H9 (cell line): ENCODE measurements at regions not wholly inside any gene's neighbourhood (a gene's known extent, or its start where the extent isn't known, plus 50 kb on each side); places are given as distances from the start of the nearest gene placed in this dataset.

Experiments used
- DNase-seq: peaks from one replicate; pipeline ENCODE4 v3.0.0-alpha.2; 2017
- H2AFZ ChIP-seq: one replicate; pipeline ENCODE4 v1.6.1; 2013; ENCODE audit warnings: mild to moderate bottlenecking, low read length, control low read depth, moderate library complexity
- H2AK5ac ChIP-seq: 2 replicates; pipeline ENCODE4 v1.6.1; 2013; ENCODE audit warnings: low read length, control low read depth, mixed read lengths; ENCODE audit not compliant: insufficient read length
- H2BK120ac ChIP-seq: one replicate; pipeline ENCODE4 v1.6.1; 2013; ENCODE audit warnings: low read depth, mild to moderate bottlenecking, low read length, control low read depth, inconsistent platforms; ENCODE audit not compliant: poor library complexity, severe bottlenecking
- H2BK12ac ChIP-seq: 2 replicates; pipeline ENCODE4 v1.6.1; 2013; ENCODE audit warnings: low read length, control low read depth, mixed read lengths, low read depth; ENCODE audit not compliant: insufficient read length
- H2BK15ac ChIP-seq: 2 replicates; pipeline ENCODE4 v1.6.1; 2013; ENCODE audit warnings: low read depth, low read length, control low read depth
- H2BK20ac ChIP-seq: one replicate; pipeline ENCODE4 v1.6.1; 2013; ENCODE audit warnings: low read depth, mild to moderate bottlenecking, low read length, control low read depth, inconsistent platforms; ENCODE audit not compliant: poor library complexity, severe bottlenecking
- H2BK5ac ChIP-seq: 2 replicates; pipeline ENCODE4 v1.6.1; 2013; ENCODE audit warnings: low read length, control low read depth, mixed read lengths; ENCODE audit not compliant: insufficient read length
- H3K14ac ChIP-seq: 2 replicates; pipeline ENCODE4 v1.6.1; 2013; ENCODE audit warnings: low read length, control low read depth; ENCODE audit not compliant: insufficient read depth
- H3K18ac ChIP-seq: 2 replicates; pipeline ENCODE4 v1.6.1; 2013; ENCODE audit warnings: low read depth, mild to moderate bottlenecking, mixed read lengths, low read length, control low read depth; ENCODE audit not compliant: insufficient read length
- H3K23ac ChIP-seq: 2 replicates; pipeline ENCODE4 v1.6.1; 2013; ENCODE audit warnings: low read length, control low read depth, mixed read lengths, low read depth; ENCODE audit not compliant: insufficient read length
- H3K23me2 ChIP-seq: 2 replicates; pipeline ENCODE4 v1.6.1; 2013; ENCODE audit warnings: low read depth, mild to moderate bottlenecking, mixed read lengths, low read length, control low read depth; ENCODE audit not compliant: insufficient read length, poor library complexity, severe bottlenecking
- H3K27ac ChIP-seq: 2 replicates; pipeline ENCODE4 v1.5.1; 2013; ENCODE audit warnings: low read length, control low read depth, mixed read lengths, low read depth; ENCODE audit not compliant: insufficient read length
- H3K27me3 ChIP-seq: 2 replicates; pipeline ENCODE4 v1.6.1; 2013; ENCODE audit warnings: low read length, control low read depth, inconsistent platforms; ENCODE audit not compliant: insufficient read depth
- H3K4ac ChIP-seq: 2 replicates; pipeline ENCODE4 v1.6.1; 2013; ENCODE audit warnings: low read depth, mild to moderate bottlenecking, control low read depth, inconsistent platforms, low read length, moderate library complexity
- H3K4me1 ChIP-seq: 2 replicates; pipeline ENCODE4 v1.6.1; 2013; ENCODE audit warnings: low read length, control low read depth, inconsistent platforms; ENCODE audit not compliant: insufficient read depth
- H3K4me2 ChIP-seq: 2 replicates; pipeline ENCODE4 v1.6.1; 2013; ENCODE audit warnings: low read length, control low read depth, mixed read lengths; ENCODE audit not compliant: insufficient read length, insufficient read depth
- H3K56ac ChIP-seq: 2 replicates; pipeline ENCODE4 v1.6.1; 2013; ENCODE audit warnings: low read depth, mild to moderate bottlenecking, mixed read lengths, low read length, control low read depth; ENCODE audit not compliant: insufficient read length
- H3K79me1 ChIP-seq: 2 replicates; pipeline ENCODE4 v1.6.1; 2013; ENCODE audit warnings: low read depth, mild to moderate bottlenecking, moderate library complexity, low read length, control low read depth, inconsistent platforms; ENCODE audit not compliant: insufficient read depth, poor library complexity, severe bottlenecking
- H3K79me2 ChIP-seq: 2 replicates; pipeline ENCODE4 v1.6.1; 2013; ENCODE audit warnings: low read length, control low read depth, inconsistent platforms; ENCODE audit not compliant: insufficient read depth
- H3K9ac ChIP-seq: 2 replicates; pipeline ENCODE4 v1.6.1; 2013; ENCODE audit warnings: low read length, control low read depth, mixed read lengths; ENCODE audit not compliant: insufficient read length; ENCODE audit errors: extremely low read depth
- H3K9me3 ChIP-seq: one replicate; pipeline ENCODE4 v1.6.1; 2013; ENCODE audit warnings: low read depth, low read length, inconsistent platforms; ENCODE audit not compliant: control insufficient read depth
- H3T11ph ChIP-seq: one replicate; pipeline ENCODE4 v1.6.1; 2013; ENCODE audit warnings: mild to moderate bottlenecking, low read length, control low read depth, inconsistent platforms
- H4K20me1 ChIP-seq: one replicate; pipeline ENCODE4 v1.6.1; 2013; ENCODE audit not compliant: control insufficient read depth, insufficient read length, insufficient read depth
- H4K5ac ChIP-seq: 2 replicates; pipeline ENCODE4 v1.6.1; 2013; ENCODE audit warnings: low read depth, mild to moderate bottlenecking, mixed read lengths, low read length, control low read depth; ENCODE audit not compliant: insufficient read length
- H4K8ac ChIP-seq: replicated peaks from 2 replicates; pipeline ENCODE4 v1.6.1; 2013; ENCODE audit warnings: low read length, control low read depth, mixed read lengths, low read depth; ENCODE audit not compliant: insufficient read length
- H4K91ac ChIP-seq: 2 replicates; pipeline ENCODE4 v1.6.1; 2013; ENCODE audit warnings: low read depth, mild to moderate bottlenecking, moderate library complexity, mixed read lengths, low read length, control low read depth; ENCODE audit not compliant: insufficient read length
- H3K27ac Mint-ChIP-seq, 3 experiments: 2 replicates in 2 of 3; 3 replicates in 1 of 3; pipeline ENCODE4 v1.8.0; 2020 to 2021; ENCODE audit warnings: mixed read lengths in 3 of 3, mild to moderate bottlenecking in 1 of 3, moderate library complexity in 1 of 3
- H3K27me3 Mint-ChIP-seq: 2 replicates; pipeline ENCODE4 v1.8.0; 2021; ENCODE audit warnings: low read depth, mild to moderate bottlenecking, moderate library complexity, mixed read lengths
- H3K36me3 Mint-ChIP-seq, 3 experiments: 2 replicates in 2 of 3; 3 replicates in 1 of 3; pipeline ENCODE4 v1.8.0; 2020 to 2021; ENCODE audit warnings: low read depth in 3 of 3, mixed read lengths in 3 of 3; ENCODE audit not compliant: insufficient read depth in 1 of 3
- H3K4me1 Mint-ChIP-seq, 2 experiments: 2 replicates each; pipeline ENCODE4 v1.8.0; 2020; ENCODE audit warnings: mixed read lengths in 2 of 2
- H3K4me3 Mint-ChIP-seq, 2 experiments: 2 replicates in 1 of 2; 3 replicates in 1 of 2; pipeline ENCODE4 v1.8.0; 2020 to 2021; ENCODE audit warnings: mild to moderate bottlenecking in 2 of 2, mixed read lengths in 2 of 2, moderate library complexity in 1 of 2
- H3K9me3 Mint-ChIP-seq, 2 experiments: 2 replicates in 1 of 2; 3 replicates in 1 of 2; pipeline ENCODE4 v1.8.0; 2020; ENCODE audit warnings: mild to moderate bottlenecking in 2 of 2, mixed read lengths in 2 of 2, moderate library complexity in 1 of 2
- WGBS: extraction: QIAGEN DNeasy Blood & Tissue Kit; methylation state at CpG from one replicate; pipeline ENCODE4 v1.1.7; 2013; ENCODE audit warnings: missing lambda C conversion rate, low lambda C conversion rate, mixed read lengths; ENCODE audit not compliant: insufficient read length; ENCODE audit errors: extremely low coverage; 5-methylcytosine and 5-hydroxymethylcytosine counted together
- TF ChIP-seq, protein P1 (sequence below): fragments of 200-600 bp; sonication (generic); conservative IDR thresholded peaks from 3 replicates; pipeline ENCODE4 v1.8.0; 2021; ENCODE audit warnings: antibody characterized with exemption, mild to moderate bottlenecking

DNA sequence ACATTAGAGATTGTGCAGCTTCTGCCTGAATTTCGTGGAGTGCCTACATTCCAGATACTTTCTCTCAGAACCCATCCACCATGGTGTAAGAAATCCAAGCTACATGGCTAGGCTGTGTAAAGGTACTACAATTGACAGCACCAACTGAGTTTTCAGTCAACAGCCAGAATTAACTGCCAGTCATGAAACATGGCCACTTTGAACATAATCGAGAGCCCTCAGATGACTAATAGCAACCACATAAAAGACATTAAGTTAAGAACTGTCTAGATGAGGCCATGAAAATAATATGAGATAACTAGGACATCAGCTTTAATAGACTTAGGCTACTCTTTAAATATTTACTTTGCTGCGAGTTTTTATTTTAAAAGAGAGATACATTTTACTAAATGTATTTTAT is 1106.8 kb upstream of the LRRTM3 start:
- Histone ChIP-seq H3K23ac (no peak overlapping the region), H4K5ac (no peak overlapping the region), H2AK5ac (no peak overlapping the region), H3K4me2 (no peak overlapping the region), H3K79me2 (no peaks in the 10 kb centered on the region), H3K9me3 (no peaks in the 10 kb centered on the region), H2BK12ac (no peak overlapping the region), H3K14ac (no peak overlapping the region), H3K79me1 (no peaks in the 10 kb centered on the region), H3K9ac (no peak overlapping the region), H3K56ac (no peak overlapping the region), H2BK20ac (no peak overlapping the region), H3K4me1 (peaks cover 3% of the 10 kb centered on the region), H4K8ac (no peak overlapping the region), H4K91ac (no peak overlapping the region), H3K4ac (no peak overlapping the region), H2AFZ (no peak overlapping the region), H3K27ac (no peak overlapping the region), H3K18ac (no peak overlapping the region), H3T11ph (no peak overlapping the region), H2BK15ac (no peak overlapping the region), H2BK120ac (no peak overlapping the region), H3K23me2 (no peaks in the 10 kb centered on the region), H2BK5ac (no peak overlapping the region), H3K27me3 (no peaks in the 10 kb centered on the region), H4K20me1 (no peaks in the 10 kb centered on the region)
- DNase-seq: no peak
- Mint-ChIP-seq H3K9me3 (peaks cover 4 to 6% of the 10 kb centered on the region in 2 experiments; a peak in 2 of 5 replicates), H3K4me1 (peaks cover 6 to 7% of the 10 kb centered on the region in 2 experiments), H3K27me3 (no peaks in the 10 kb centered on the region), H3K27ac (no peak overlapping the region), H3K4me3 (no peak overlapping the region), H3K36me3 (peaks cover 0 to 6% (median 0%) of the 10 kb centered on the region in 3 experiments; a peak in 2 of 7 replicates)
- no CpG with 5 or more reads among the region's 3 CpGs for WGBS
- TF ChIP-seq, protein P1, sequence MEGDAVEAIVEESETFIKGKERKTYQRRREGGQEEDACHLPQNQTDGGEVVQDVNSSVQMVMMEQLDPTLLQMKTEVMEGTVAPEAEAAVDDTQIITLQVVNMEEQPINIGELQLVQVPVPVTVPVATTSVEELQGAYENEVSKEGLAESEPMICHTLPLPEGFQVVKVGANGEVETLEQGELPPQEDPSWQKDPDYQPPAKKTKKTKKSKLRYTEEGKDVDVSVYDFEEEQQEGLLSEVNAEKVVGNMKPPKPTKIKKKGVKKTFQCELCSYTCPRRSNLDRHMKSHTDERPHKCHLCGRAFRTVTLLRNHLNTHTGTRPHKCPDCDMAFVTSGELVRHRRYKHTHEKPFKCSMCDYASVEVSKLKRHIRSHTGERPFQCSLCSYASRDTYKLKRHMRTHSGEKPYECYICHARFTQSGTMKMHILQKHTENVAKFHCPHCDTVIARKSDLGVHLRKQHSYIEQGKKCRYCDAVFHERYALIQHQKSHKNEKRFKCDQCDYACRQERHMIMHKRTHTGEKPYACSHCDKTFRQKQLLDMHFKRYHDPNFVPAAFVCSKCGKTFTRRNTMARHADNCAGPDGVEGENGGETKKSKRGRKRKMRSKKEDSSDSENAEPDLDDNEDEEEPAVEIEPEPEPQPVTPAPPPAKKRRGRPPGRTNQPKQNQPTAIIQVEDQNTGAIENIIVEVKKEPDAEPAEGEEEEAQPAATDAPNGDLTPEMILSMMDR: no peak
